K562 (cell line): ENCODE measurements at regions not wholly inside any gene's neighbourhood (a gene's known extent, or its start where the extent isn't known, plus 50 kb on each side); places are given as distances from the start of the nearest gene placed in this dataset.

Source experiments
- FOS ChIP-seq: IDR thresholded peaks from 3 replicates; pipeline ENCODE4 v1.6.1; 2011; ENCODE audit not compliant: insufficient read length; ENCODE audit errors: extremely low read depth
- OTX1 ChIP-seq: fragments of 450-650 bp; formaldehyde crosslinking; IDR thresholded peaks from 2 replicates; pipeline ENCODE4 v1.4.0; 2022; ENCODE audit warnings: mild to moderate bottlenecking

GRCh38 chr3:112718967-112719366, 78.0 kb upstream of the CCDC80 start:
- no peak for TF ChIP-seq OTX1 (CRISPR knock-in tag)
- no peak for TF ChIP-seq FOS
